ENCODE measurements at regions not wholly inside any gene's neighbourhood (a gene's known extent, or its start where the extent isn't known, plus 50 kb on each side); places are given as distances from the start of the nearest gene placed in this dataset.
"Not testable (repeated sequence)": the region's sequence is repeated elsewhere in the genome, so short reads cannot be mapped to it uniquely, and the experiment has no call there.

DNA sequence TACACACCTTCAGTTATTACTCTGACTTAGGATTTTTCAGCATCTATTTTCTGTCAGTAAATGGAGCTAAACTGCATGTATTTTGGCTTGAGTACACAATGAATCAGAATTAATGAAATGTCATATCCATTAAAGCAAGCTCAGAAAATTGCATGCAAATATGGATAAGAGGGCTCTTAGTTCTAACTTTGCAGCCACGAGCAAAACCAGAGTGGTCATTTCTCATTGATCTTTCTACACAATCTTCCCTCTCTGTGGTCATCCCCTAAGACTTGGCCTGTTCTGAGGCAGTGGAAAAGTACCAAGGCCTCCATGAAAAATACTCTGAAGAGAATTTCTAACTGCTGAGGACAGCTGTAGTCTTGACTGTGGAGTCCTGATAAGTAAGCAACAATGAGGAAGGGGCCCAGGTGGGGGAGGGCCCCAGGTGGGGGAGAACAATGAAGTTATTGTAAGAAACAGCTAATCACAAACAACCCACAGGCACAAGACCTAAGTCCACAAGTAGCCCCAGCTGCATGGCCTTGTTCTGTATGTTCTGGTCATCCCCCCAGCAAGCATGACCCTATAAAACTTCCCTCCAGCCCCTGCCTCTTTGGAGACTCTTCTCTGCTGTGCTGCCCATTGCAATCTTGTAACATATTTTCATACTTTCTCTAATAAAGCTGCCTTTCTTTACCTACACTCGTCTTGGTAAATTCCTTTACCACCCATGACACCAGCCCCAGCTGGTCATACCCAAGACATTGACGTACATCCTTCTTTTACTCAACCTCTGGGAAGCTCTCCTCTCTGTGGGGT, 230.3 kb downstream of the TDRD15 start:
- no peak for FAIRE-seq

DNA sequence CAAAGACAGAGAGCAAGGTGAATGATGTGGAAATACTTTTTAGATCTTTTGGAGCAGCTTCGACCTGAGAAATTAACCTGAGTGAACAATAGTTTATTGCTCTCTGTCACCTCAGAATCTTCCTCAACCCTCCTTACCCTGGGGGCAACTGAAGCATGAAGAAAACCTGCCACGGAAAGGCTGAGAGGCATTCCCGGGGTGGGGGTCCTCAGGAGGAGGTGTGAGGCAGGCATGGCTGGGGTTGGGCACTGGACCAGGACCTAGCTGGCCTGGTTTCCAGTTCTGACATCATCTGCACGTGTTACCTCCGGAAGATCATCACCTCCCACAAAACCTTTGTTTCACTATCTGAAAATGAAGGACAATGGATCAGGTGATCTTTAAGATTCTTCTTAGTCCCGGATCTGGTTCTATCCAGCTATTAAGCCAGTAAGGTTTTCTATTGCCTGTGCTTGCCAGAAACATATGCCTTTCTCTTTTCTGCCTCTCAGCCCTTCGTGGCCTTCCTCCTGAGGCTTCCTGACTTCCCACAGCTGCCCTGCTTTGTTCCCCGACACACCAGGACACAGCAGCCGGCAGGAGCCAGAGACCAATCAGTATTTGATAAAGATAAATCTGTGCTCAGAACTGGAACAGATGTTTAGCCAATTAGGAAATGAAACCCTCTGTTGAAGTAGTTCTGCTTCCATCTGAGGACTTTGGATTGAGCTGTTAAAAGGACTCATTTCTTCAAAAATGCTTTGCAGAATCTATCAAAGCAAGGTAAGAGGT, 232.5 kb downstream of the TDRD15 start:
- no peak for FAIRE-seq

DNA sequence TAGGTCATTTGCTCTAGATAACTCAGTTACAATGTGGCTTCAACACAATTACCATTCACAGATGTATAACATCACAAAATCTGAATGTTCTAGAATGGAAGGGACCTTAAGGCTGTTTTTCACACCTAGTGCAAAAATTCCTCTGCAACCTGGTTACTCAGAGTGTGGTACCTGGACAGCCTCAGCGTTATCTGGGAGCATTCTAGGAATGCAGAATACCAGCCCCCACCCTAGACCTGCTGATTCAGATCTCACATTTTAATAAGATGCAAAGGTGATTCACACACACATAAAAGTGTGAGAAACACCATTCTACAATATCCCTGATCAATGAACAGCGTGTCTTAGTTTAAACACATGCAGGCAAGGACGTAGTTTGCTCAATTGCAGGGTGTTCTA, 233.1 kb downstream of the TDRD15 start:
- FAIRE-seq = no peak

DNA sequence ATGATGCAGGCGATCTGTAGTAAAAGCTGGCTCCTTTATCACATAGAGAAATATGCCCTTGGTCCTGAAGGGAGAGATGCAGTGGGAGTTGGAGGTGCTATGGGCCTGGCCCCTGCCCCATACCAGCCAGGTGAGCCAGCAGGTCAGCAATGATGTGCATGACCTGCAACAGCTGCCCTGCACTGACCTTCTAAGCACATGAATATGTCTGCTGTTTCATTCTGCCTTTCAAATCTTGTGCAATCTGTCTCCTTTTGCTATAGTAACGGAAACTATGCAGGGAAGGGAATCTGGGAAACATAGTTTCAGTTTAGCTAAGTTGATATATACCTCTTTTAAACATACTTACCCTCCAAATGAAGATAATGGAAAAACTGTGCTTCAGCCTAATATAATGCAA, 235.2 kb downstream of the TDRD15 start:
- no peak for FAIRE-seq

DNA sequence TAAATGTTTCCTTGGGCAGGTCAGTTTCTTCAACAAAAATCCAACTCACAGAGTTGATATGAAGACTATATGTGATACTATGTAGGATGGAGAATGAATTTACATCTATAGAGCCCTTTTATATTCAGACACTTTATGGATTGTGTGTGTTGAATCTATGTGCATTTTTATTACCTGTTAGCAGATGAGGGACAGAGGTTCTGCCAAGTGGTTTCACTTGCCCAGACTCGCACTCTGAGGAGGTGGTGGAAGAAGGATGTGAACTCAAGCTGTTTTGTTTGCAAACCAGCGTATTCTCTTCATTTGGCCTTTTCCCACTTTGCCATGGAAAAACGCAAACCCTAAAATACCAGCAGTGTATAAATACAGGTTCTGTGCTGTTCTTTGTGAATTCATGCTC, 237.6 kb downstream of the TDRD15 start:
- FAIRE-seq = no peak

- no peak for FAIRE-seq
Measured at GRCh38 chr2:21361957-21362486, 238.3 kb downstream of the TDRD15 start.

GRCh38 chr2:21363364-21363763, 239.6 kb downstream of the TDRD15 start:
- no peak for FAIRE-seq

DNA sequence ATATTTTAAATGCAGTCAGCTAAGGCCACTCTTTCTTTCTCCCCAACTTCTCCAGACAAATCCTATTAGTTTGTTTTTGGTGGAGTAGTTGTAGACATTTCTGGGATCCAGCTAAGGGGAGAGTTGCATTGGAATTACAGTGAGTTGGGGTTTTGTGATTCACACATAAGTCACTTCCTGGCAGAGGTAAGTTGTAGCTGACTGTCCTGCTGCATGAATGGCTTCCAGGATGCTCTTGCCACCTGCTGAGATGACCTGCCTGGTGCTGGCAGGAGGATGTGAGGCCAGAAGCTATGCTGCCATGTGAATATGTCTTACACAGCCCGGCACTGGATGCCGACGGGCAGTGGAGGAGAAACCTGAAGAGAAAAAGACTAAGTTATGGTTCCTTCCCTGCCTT, 243.7 kb downstream of the TDRD15 start:
- no peak for FAIRE-seq

DNA sequence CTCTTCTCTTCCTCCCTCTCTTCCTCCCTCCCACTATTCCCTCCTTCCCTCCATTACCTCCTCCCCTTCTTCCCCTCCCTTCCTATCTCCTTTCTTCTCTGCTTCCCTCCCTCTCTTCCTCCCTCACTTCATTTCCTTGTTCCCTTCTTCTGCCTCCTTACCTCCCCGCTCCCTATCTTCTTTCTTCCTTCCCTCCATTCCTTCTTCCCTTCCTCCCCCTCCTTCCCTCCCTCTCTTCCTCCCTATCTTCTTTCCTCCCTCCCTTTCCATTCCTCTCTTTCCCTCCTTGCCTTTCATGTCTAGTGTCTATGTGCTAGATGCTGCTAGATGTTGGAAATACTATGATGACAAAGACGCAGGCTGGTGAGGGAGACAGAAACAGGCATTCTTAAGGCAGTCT, 246.0 kb downstream of the TDRD15 start:
- FAIRE-seq = no peak

GRCh38 chr2:21371499-21372003, 247.8 kb downstream of the TDRD15 start:
- FAIRE-seq = no peak

DNA sequence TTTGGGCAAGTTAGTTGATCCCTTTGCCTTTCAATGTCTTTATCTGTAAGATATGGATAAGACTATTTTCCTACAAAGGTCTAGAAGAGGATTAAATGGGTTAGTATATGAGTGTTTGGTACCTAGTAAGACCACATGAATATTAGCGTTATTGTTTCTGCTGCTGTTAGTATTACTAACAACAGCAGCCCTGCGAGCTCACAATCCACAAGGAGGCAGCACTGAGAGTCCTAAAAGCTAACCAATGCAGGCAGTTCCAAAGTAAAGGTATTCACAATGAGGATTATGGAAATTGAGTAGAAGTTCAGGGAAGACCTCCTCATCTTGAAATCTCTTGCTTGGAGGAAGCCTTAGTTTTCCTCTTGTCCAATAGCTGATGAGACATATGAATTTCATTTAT, 248.9 kb downstream of the TDRD15 start:
- no peak for FAIRE-seq

DNA sequence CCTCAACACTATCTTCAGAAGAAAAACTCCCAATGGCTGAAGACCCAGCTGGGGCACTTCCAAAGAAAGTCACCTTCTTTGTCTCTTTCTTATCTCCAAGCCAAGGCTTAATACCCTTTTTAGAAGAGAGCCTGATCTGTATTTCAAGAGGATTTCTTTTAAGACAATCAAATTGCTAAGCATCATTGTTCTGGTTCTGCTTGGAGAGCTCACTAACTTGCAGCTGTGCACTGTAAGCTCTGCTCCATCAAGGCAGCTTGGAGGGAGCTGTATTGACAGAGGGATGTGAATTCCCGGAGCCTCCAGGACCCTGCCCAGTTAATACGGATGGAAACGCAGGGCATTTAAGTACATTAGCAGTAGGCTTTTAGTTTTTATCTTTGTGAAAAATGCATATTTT, 253.1 kb downstream of the TDRD15 start:
- no peak for FAIRE-seq

DNA sequence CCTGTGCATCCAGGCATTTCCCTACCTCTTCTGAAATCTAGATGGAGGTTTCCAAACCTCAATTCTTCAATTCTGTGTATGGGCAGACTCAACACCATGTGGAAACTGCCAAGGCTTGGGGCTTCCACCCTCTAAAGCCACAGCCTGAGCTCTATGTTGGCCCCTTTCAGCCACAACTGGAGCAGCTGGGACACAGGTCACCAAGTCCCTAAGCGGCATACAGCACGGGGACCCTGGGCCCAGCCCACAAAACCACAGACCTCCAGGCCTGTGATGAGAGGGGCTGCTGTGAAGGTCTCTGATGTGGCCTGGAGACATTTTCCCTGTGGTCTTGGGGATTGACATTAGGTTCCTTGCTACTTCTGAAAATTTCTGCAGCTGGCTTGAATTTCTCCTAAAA, 255.4 kb downstream of the TDRD15 start:
- no peak for FAIRE-seq

- FAIRE-seq = not testable (repeated sequence)
Measured at GRCh38 chr2:21379668-21380067, 255.9 kb downstream of the TDRD15 start.

- FAIRE-seq = no peak
Measured at GRCh38 chr2:21381421-21381820, 257.7 kb downstream of the TDRD15 start.

DNA sequence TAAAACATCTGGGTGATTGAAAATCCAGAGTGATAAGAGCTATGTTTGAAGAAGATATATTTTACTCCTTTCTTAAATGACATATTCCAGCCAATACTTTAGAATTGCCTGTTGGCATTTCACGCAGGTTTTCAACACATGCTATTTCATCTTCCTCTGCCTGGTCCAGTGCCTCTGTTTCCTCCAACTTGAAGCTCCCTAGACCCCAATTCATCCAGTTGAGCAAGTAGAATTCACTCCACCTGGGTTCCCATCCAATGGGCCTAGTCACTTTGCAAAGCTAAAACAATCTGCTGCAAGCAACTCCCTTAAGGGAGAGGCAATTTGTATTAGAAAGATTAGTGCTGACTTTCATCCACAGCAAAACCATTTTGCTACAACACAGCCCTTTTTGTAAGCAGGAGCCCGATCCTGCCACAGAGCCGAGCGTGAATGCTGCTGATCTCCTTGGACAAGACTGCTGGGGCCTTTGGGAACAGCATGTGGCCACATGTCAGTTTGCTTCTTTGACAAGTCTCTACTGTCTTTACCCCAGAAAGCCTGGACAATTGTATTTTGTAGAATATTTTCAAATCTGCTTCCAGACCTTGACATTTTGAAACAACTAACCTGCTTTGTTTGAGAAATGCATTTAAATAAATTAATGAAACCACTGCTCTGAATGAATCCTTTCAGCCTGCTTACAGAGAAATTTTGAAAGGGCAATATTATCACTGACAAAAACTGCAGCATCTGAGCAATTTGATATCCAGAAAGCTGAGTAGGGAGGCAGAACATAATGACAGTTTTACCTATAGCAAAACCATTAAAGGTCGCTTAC, 259.1 kb downstream of the TDRD15 start:
- no peak for FAIRE-seq

- no peak for FAIRE-seq
Measured at GRCh38 chr2:21386666-21387065, 262.9 kb downstream of the TDRD15 start.

- FAIRE-seq = no peak
Measured at GRCh38 chr2:21392649-21393048, 268.9 kb downstream of the TDRD15 start.

DNA sequence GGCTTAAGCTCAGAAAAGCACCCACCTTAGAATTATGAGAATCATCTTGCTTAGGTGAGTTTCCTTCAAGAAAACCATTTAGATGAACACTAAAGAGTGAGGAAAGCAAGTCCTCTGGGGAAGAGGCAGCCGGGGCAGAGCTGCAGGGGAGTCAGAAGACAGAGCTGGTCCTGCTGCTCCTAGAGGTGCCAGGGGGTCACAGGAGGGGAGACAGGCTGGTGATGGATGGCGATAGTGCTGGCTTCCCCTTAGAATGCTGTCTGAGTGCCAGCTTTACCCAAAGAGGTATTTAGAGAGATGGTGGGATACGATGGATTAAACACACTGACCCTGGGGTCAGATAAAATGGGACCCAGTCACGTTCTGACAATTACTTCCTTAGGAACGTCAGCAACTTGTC, 269.4 kb downstream of the TDRD15 start:
- no peak for FAIRE-seq

DNA sequence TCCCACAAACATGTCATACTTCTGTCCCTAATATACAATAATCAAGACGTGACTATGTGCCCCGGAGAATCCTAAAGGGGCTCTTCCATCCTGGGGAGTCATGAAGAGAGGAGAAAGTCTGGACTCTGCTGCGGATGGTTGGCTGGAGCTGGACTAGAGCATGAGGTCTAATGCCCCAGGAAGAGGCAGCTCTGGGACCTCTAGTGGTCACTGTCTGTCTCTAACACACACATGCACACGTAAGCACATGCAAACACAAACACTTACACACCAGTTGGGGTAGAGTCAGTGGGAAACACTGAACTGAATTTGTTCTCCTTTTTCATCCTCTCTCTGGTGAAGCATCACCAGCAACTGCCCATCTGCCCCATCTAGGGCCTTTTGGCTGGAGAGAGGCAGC, 271.6 kb downstream of the TDRD15 start:
- no peak for FAIRE-seq

DNA sequence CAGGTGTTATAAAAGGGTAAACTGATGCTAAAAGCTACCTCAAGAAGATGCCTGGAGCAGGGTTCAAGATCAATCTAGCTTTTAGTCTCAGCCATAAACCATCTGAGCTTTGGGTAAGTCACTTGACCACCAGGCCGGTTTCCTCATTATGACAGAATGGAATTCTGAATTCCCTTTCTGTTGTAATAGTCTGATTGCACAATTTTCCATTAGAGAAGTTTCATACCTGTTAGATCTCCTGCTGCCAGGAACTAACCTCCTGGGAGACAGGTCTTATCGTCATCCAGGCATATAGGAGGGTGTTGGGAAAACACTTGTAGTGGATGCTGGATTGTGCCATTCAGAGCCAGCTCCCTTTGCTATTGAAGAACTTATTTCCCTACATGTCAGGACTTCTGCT, 272.5 kb downstream of the TDRD15 start:
- no peak for FAIRE-seq

- FAIRE-seq = no peak
Measured at GRCh38 chr2:21401022-21401698, 277.4 kb downstream of the TDRD15 start.
